KMS-11 (cell line): ENCODE measurements at regions not wholly inside any gene's neighbourhood (a gene's known extent, or its start where the extent isn't known, plus 50 kb on each side); places are given as distances from the start of the nearest gene placed in this dataset.

Source experiments
- H2AFZ ChIP-seq: fragments of 200-600 bp; sonication (generic); 2 replicates; pipeline ENCODE4 v1.6.1; 2016; ENCODE audit warnings: antibody characterized with exemption, mixed run types, low read depth
- H3K27ac ChIP-seq: fragments of 200-600 bp; sonication (generic); 2 replicates; pipeline ENCODE4 v1.6.1; 2016; ENCODE audit warnings: mild to moderate bottlenecking, mixed run types
- H3K27me3 ChIP-seq: fragments of 200-600 bp; sonication (generic); 2 replicates; pipeline ENCODE4 v1.6.1; 2017; ENCODE audit warnings: mild to moderate bottlenecking, low read depth, mixed run types, moderate library complexity; ENCODE audit not compliant: insufficient read depth
- H3K36me3 ChIP-seq: fragments of 200-600 bp; sonication (generic); 2 replicates; pipeline ENCODE4 v1.6.1; 2017; ENCODE audit warnings: mild to moderate bottlenecking, mixed run types; ENCODE audit not compliant: insufficient read depth
- H3K4me1 ChIP-seq: fragments of 200-600 bp; sonication (generic); 2 replicates; pipeline ENCODE4 v1.6.1; 2016; ENCODE audit warnings: mild to moderate bottlenecking, low read depth, mixed run types; ENCODE audit not compliant: poor library complexity, severe bottlenecking
- H3K4me2 ChIP-seq: fragments of 200-600 bp; sonication (generic); 2 replicates; pipeline ENCODE4 v1.7.0; 2016; ENCODE audit warnings: mild to moderate bottlenecking, mixed run types
- H3K4me3 ChIP-seq: fragments of 200-600 bp; sonication (generic); IDR thresholded peaks from 2 replicates; pipeline ENCODE4 v1.6.1; 2017; ENCODE audit warnings: low read depth, low read length, mixed read lengths; ENCODE audit not compliant: insufficient read depth
- H3K79me2 ChIP-seq: fragments of 200-600 bp; sonication (generic); 2 replicates; pipeline ENCODE4 v1.6.1; 2016; ENCODE audit warnings: low read depth, mixed run types; ENCODE audit not compliant: insufficient read depth
- H3K9ac ChIP-seq: fragments of 200-600 bp; sonication (generic); 2 replicates; pipeline ENCODE4 v1.6.1; 2016; ENCODE audit warnings: mild to moderate bottlenecking, mixed run types
- H4K20me1 ChIP-seq: fragments of 200-600 bp; sonication (generic); 2 replicates; pipeline ENCODE4 v1.6.1; 2016; ENCODE audit warnings: mild to moderate bottlenecking, mixed run types; ENCODE audit not compliant: insufficient read depth
- CTCF ChIP-seq: fragments of 200-600 bp; sonication (generic); conservative IDR thresholded peaks from 2 replicates; pipeline ENCODE4 v1.6.1; 2017; ENCODE audit warnings: low read depth, mild to moderate bottlenecking, antibody characterized with exemption, low read length, moderate library complexity, mixed read lengths

GRCh38 chr5:56493308-56493707, 260.2 kb upstream of the ANKRD55 start:
- Histone ChIP-seq H3K4me1 (no peaks in the 10 kb centered on the region), H3K36me3 (no peaks in the 10 kb centered on the region), H3K4me3 (no peak overlapping the region), H3K27ac (no peak overlapping the region), H4K20me1 (no peaks in the 10 kb centered on the region), H3K27me3 (no peaks in the 10 kb centered on the region), H3K9ac (no peak overlapping the region), H3K79me2 (no peaks in the 10 kb centered on the region), H2AFZ (no peak overlapping the region), H3K4me2 (no peak overlapping the region)
- no peak for TF ChIP-seq CTCF

GRCh38 chr5:56492812-56493211, 259.7 kb upstream of the ANKRD55 start:
- Histone ChIP-seq H3K4me3 (no peak overlapping the region), H4K20me1 (no peaks in the 10 kb centered on the region), H3K4me1 (no peaks in the 10 kb centered on the region), H2AFZ (no peak overlapping the region), H3K9ac (no peak overlapping the region), H3K27me3 (no peaks in the 10 kb centered on the region), H3K79me2 (no peaks in the 10 kb centered on the region), H3K36me3 (no peaks in the 10 kb centered on the region), H3K27ac (no peak overlapping the region), H3K4me2 (no peak overlapping the region)
- TF ChIP-seq CTCF: no peak

GRCh38 chr5:56490971-56491468, 257.9 kb upstream of the ANKRD55 start:
- Histone ChIP-seq H3K4me3 (no peak overlapping the region), H2AFZ (no peak overlapping the region), H3K27ac (no peak overlapping the region), H3K4me2 (no peak overlapping the region), H3K9ac (no peak overlapping the region), H3K36me3 (no peaks in the 10 kb centered on the region), H3K4me1 (no peaks in the 10 kb centered on the region), H4K20me1 (no peaks in the 10 kb centered on the region), H3K27me3 (no peaks in the 10 kb centered on the region), H3K79me2 (no peaks in the 10 kb centered on the region)
- TF ChIP-seq CTCF: no peak

GRCh38 chr5:56489272-56489671, 256.1 kb upstream of the ANKRD55 start:
- TF ChIP-seq CTCF: no peak
- Histone ChIP-seq H3K27ac (no peak overlapping the region), H2AFZ (no peak overlapping the region)

More at GRCh38 chr5:56489272-56489671, 256.1 kb upstream of the ANKRD55 start:
- no peak overlapping the region for H3K9ac ChIP-seq
- H4K20me1 ChIP-seq: no peaks in the 10 kb centered on the region
- H3K4me2 ChIP-seq: no peak overlapping the region
- H3K27me3 ChIP-seq: no peaks in the 10 kb centered on the region
- no peaks in the 10 kb centered on the region for H3K36me3 ChIP-seq
- no peak overlapping the region for H3K4me3 ChIP-seq
- no peaks in the 10 kb centered on the region for H3K79me2 ChIP-seq
- H3K4me1 ChIP-seq: no peaks in the 10 kb centered on the region
